ENCODE measurements at regions not wholly inside any gene's neighbourhood (a gene's known extent, or its start where the extent isn't known, plus 50 kb on each side); places are given as distances from the start of the nearest gene placed in this dataset.

DNA sequence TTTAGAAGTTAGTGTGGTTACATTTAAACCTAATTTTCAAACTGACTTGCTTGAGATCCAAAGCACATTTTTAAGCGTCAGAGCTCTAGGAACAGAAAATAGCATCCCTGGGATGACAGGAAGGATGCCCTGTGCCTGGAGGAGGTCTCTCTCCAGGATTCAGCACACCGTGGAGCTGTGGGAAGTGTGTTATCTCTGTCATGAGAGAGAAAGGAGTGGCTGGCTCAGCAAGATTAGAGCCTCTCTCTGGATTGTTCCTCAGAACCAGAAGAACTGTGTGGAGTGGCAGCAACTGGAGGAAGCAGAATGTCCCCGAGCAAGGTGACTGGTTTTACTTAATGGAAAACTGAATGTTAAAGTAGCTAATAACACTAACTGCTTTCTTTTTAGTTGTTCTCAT is 233.6 kb upstream of the TGFBR2 start:
- TF ChIP-seq, protein P1, sequence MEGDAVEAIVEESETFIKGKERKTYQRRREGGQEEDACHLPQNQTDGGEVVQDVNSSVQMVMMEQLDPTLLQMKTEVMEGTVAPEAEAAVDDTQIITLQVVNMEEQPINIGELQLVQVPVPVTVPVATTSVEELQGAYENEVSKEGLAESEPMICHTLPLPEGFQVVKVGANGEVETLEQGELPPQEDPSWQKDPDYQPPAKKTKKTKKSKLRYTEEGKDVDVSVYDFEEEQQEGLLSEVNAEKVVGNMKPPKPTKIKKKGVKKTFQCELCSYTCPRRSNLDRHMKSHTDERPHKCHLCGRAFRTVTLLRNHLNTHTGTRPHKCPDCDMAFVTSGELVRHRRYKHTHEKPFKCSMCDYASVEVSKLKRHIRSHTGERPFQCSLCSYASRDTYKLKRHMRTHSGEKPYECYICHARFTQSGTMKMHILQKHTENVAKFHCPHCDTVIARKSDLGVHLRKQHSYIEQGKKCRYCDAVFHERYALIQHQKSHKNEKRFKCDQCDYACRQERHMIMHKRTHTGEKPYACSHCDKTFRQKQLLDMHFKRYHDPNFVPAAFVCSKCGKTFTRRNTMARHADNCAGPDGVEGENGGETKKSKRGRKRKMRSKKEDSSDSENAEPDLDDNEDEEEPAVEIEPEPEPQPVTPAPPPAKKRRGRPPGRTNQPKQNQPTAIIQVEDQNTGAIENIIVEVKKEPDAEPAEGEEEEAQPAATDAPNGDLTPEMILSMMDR (IDR thresholded peaks at IDR 0.05), result no peak
- TF ChIP-seq POLR2A (IDR thresholded peaks at IDR 0.05), result no peak
